Epithelial cell of proximal tubule (primary cell): ENCODE measurements at regions not wholly inside any gene's neighbourhood (a gene's known extent, or its start where the extent isn't known, plus 50 kb on each side); places are given as distances from the start of the nearest gene placed in this dataset.

Experiments
- DNase-seq: peaks from one replicate; pipeline ENCODE4 v3.0.0-alpha.2; 2011; ENCODE audit warnings: low read depth
- H3K4me3 ChIP-seq: 2 replicates; pipeline ENCODE4 v1.5.1; 2011; ENCODE audit warnings: low read depth, mild to moderate bottlenecking, low read length
- TF ChIP-seq, protein P1 (sequence below): conservative IDR thresholded peaks from 2 replicates; pipeline ENCODE4 v1.5.1; 2012; ENCODE audit warnings: low read depth, mild to moderate bottlenecking, low read length

DNA sequence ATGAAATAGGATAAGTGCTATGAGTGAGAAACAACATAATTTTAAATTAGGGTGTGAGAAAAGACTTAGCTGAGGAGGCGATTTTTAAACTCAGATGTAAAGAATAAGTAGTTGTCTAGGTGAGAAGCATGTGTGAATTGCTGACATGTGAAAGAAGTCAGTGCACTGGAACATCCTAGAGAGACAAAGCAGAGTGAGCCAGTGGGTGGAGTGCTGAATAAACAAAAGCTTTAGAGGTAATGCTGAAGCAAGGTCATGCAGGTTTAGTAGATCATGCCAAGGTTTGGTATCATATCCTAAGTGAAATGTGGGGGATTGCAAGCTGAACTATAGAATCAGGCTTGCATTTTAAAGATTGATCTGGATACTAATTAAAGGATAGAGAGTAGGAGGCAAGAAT, 89.4 kb downstream of the KIF2B start:
- H3K4me3 ChIP-seq = no peak overlapping the region
- DNase-seq = no peak
- TF ChIP-seq, protein P1, sequence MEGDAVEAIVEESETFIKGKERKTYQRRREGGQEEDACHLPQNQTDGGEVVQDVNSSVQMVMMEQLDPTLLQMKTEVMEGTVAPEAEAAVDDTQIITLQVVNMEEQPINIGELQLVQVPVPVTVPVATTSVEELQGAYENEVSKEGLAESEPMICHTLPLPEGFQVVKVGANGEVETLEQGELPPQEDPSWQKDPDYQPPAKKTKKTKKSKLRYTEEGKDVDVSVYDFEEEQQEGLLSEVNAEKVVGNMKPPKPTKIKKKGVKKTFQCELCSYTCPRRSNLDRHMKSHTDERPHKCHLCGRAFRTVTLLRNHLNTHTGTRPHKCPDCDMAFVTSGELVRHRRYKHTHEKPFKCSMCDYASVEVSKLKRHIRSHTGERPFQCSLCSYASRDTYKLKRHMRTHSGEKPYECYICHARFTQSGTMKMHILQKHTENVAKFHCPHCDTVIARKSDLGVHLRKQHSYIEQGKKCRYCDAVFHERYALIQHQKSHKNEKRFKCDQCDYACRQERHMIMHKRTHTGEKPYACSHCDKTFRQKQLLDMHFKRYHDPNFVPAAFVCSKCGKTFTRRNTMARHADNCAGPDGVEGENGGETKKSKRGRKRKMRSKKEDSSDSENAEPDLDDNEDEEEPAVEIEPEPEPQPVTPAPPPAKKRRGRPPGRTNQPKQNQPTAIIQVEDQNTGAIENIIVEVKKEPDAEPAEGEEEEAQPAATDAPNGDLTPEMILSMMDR = no peak

DNA sequence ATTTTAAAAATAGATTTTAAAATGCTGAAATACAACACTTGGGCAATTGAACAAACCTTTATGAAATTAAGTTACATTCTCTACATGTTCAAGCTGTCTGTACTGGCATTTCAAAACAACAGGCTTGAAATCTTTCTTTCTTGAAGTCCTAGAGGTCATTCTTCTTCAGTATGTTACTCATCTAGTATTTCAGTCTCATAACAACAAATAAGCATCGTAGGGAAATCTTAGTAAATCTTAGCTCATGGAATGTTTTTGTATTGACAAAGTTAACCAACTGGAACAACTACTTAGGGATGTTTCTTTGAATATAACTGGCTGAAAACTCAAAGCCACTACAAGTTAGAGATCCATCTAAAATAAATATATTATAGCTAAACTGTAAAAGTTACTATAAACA, 96.6 kb downstream of the KIF2B start:
- peak; percentile 29 for DNase-seq
- no peak overlapping the region for H3K4me3 ChIP-seq
- TF ChIP-seq, protein P1 = no peak

DNA sequence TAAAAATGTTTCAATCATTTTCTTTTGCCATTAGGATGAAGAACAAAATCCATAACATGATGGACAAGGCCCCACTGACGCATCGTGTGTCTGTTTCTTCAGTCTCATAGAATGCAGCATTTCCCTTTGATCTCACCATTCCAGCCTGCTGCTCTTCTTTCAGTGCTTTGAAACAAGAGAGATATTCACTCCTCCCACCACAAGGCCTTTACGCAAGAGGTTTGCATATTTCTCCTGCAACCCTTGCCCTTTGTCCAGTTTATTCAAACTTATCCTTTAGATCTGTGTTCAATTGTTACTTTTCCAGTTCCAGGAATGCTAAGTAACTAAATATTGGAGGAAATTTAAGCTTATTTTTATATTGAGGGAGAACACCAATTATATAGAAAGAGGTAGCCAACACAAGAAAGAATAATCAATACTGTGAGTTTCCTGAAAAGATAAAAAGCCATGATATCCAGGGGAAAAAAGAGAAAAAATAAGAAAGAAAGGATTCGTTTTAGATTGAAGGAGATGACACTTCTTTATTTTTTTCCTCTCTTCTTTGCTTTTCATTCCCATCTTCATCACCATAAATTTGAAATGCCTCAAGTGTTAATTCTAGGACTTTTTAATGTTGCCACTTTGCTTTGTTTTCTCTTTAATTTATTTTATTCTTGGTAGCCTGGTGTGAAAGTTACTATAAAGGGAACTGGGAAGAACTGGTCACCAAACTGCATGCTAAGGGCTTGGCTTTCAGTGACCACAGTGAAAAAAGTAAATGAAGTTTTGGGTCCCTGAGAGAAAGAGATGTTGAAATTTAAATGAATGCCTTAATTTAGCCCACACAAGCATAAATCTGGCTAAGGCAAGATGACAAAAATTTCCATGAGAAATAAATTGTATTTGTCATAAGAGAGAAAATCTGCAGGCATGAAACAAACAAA, 102.1 kb downstream of the KIF2B start:
- no peak overlapping the region for H3K4me3 ChIP-seq
- TF ChIP-seq, protein P1 = no peak
- peak; percentile 44 for DNase-seq

DNA sequence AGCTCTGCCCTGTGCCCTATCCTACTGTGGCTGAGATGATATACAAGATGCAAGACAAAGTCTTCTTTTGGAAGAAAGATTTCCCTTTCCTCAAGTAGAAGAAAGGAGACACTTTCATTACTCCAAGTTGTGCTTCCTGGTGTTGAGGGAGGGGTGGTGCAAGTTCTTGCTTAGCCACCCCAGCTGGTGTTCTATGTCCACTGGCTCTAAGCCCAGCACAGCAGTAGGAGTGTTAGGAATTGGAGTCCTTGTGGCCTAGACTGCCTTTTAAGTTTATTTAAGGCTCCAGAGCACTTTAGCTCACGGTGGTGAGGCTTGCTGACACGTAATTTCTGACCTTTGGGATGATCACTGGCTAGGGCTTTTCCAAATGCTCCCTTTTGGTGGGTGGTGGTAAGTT, 109.7 kb downstream of the KIF2B start:
- TF ChIP-seq, protein P1 = no peak
- H3K4me3 ChIP-seq = no peak overlapping the region
- DNase-seq = no peak

DNA sequence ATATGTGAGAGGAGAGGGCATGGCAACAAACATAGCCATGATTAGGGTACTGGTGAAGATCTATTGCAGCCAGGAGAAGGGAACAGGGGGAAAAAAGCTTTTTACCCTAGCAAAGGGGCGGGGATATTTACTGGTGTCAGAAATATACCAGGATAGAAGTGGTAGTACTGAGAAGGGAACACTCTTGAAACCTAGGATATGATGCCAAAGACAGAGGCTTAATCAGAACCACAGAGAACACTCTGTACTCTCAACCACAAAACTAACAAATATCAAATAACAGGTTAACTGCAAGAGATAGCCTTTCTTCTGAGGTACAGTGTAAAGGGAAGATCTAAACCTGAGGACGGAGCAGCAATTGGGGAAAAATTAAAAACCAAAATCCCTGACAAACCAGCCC, 112.2 kb downstream of the KIF2B start:
- DNase-seq = no peak
- no peak overlapping the region for H3K4me3 ChIP-seq
- TF ChIP-seq, protein P1 = no peak

DNA sequence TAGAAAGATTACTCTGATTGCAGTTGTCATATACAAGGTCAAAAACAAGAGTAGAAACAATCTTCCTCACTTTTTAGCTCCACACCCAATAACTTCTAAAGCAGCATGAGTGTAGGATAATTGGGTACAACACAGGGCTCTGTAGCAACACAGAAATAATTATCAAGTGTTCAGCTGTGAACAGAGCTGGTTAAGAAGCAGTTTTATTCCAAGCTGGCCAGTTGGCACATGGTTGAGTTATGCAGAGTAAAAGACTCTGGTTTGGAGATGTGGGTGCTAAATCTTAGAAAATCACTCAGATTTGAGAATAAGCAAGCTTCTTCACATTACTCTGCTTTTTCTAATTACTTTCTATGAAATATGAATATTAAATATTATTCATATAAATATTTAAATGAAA, 118.5 kb downstream of the KIF2B start:
- no peak for DNase-seq
- no peak overlapping the region for H3K4me3 ChIP-seq
- TF ChIP-seq, protein P1 = no peak

DNA sequence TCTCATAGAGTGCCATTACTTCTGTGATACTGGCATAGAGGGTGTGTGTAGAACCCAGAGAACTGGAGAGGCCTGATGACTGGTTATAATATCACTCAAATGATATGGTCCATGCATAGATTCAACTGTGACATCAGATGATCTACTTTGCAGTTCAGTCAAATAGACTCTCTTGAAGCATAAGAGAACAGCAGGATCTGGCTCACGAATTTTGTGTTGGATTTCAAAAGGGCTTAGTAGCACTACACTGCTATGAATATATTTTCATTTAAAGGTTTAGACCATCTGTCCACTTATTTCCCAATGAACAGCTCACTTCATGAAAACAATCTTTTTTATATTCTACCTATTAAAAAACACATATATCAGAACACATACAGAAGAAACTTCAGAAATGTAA, 119.7 kb downstream of the KIF2B start:
- TF ChIP-seq, protein P1 = no peak
- no peak for DNase-seq
- no peak overlapping the region for H3K4me3 ChIP-seq
